ENCODE measurements at regions not wholly inside any gene's neighbourhood (a gene's known extent, or its start where the extent isn't known, plus 50 kb on each side); places are given as distances from the start of the nearest gene placed in this dataset.

DNA sequence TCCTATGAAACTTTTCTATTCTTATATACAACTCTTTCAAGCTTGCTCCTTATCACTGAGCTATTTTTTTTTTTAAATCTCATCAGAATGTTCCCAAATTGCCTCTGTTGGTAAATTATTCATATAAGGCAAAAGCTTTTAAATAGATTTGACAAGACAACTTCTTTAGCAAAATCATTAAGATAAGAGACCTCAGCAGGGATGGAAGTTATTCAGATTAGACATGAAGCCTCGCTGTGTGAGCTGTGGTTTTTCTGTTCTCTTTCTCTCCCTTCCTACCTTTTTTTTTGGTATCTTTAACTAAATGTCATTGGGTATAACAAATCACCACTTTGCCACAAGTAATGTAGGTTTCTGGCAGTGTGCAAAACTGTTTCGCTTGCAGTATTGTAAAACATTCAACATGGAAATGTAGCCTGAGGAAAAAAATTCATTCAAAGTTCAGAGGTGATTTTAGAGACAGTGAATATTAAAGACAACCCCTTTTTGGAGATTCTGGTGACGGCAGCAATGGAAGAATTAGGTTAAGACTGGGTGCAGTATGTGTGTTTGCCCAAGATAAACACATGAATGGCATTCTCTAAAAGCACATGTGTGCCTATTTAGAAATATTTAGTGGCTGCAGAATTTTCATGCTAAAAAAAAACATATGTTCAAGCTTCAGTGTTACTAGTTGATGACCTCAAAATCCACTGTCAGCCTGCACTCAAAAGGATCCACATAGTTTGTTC is 467.1 kb downstream of the ZNF608 start:
- FAIRE-seq (no peak), DNase-seq (ENCODE audit: low spot score) (no peak)

DNA sequence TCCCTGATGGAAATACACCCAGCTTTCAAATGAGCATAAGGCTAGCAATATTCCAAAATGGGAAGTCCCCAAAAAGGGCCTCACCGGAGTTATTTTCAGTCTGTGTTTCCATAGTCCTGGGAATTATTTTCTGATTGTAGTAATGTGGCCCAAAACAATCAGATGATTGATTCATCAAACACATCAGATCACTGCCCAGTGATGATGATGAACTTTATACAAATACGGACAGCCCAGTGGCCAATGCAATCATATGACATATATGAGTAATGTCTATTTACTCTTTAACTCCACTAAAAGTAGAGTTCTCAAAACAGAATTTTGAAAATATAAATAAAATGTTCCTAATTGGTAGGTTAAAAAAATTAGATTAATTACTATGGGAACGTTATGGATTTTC is 467.8 kb downstream of the ZNF608 start:
- DNase-seq (ENCODE audit: low spot score) (no peak), FAIRE-seq (no peak)

GRCh38 chr5:124277767-124278545 is 468.5 kb downstream of the ZNF608 start:
- FAIRE-seq (no peak), DNase-seq (ENCODE audit: low spot score) (no peak)

DNA sequence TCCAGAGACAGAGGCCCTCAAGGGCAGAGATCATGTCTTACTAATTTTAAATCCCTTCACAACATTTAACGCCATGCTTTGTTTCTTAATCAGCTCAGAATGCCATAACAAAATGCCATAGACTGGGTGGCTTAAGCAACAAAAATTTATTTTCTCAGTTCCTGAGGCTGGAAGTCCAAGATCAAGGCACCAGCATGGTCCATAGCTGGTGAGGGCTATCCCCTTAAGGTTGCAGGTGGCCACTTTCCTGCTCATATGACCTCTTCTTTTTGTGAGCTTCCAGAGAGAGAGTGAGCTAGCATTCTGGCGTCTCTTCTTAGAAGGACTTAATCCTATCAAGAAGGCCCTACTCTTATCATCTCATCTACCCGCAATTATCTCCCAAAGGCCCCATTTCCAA is 470.3 kb downstream of the ZNF608 start:
- DNase-seq (ENCODE audit: low spot score): no peak
- FAIRE-seq: no peak

GRCh38 chr5:124274949-124275348 is 471.5 kb downstream of the ZNF608 start:
- DNase-seq (ENCODE audit: low spot score) (peak; percentile 65), FAIRE-seq (peak; percentile 81)

DNA sequence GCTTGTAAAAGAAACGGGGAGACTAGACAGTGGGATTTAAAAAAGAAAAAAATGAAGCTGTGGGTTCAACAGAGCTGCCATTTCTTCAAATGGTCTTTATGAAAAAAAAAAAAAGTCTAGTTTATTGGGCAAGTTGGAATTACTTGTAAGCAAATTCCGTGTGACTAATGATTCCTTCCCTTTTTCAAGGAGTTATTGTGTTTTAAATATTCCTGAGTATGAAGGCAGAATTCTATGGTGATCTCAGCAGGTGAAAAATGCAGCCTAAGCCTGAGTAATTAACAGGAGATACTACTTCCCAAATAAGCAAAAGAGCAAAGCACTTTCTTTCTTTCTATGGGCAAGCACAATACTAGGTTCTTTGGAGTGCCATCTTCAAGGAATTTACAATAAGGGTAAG is 481.9 kb downstream of the ZNF608 start:
- FAIRE-seq (no peak), DNase-seq (ENCODE audit: low spot score) (no peak)

DNA sequence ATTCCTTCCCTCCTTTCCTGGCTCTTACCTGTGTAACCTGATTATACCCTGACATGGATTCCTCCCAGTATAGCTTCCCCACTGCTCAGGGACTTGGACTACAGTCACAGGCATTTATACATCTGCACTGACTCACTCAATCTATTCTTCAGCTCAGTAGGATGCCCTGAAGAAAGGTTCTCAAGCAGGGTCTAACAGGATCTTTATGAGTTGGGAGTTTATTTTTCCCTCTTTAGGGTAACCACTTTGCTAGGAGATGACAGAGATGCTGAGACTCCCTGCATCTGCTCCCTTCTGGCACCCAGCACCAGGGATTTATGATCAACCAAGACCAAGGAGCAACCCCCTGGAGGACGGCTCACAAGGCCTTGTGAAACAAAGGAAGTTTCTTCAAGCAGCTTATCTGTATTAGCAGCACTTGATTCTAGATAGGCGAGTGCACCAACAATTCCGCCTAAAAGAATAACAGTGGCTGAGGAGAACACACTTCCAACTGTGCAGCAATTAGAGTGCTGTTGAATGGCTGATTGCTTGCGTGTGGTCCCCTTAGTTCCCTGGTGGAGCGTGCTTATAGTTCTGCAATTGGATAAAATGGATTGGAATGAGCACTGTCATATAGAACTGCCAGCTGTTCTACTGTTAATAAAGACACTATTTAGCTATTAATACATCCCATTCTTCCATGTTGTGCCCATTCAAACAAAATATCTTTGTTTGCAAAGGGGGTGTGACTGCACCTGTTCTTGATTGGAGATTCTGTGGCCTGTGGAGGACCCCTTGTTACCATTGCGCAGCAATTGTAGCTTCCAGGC is 482.6 kb downstream of the ZNF608 start:
- no peak for DNase-seq (ENCODE audit: low spot score)
- FAIRE-seq: no peak

- FAIRE-seq (no peak), DNase-seq (ENCODE audit: low spot score) (no peak)
Observed at GRCh38 chr5:124262991-124263571, 483.4 kb downstream of the ZNF608 start.

- DNase-seq (ENCODE audit: low spot score) (no peak), FAIRE-seq (no peak)
Observed at GRCh38 chr5:124262470-124262869, 484.0 kb downstream of the ZNF608 start.

DNA sequence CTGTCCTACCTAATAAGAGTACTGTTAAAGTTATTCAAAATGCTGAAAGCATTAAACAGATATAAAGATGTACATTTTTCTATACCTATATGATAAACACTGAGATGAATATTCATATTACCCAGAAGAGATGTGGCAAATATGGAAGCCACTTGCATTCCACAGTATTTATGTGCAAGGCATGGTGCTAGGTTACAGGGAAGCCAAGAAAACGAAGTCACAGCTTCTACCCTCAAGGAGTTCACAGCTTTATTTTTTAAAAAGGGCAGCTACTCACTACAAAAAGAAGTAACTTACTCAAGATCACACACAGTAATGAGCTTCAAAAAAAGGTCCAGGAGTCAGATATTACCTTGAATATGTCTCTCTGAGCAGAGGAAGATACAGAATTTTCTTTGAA is 484.6 kb downstream of the ZNF608 start:
- no peak for DNase-seq (ENCODE audit: low spot score)
- FAIRE-seq: no peak

DNA sequence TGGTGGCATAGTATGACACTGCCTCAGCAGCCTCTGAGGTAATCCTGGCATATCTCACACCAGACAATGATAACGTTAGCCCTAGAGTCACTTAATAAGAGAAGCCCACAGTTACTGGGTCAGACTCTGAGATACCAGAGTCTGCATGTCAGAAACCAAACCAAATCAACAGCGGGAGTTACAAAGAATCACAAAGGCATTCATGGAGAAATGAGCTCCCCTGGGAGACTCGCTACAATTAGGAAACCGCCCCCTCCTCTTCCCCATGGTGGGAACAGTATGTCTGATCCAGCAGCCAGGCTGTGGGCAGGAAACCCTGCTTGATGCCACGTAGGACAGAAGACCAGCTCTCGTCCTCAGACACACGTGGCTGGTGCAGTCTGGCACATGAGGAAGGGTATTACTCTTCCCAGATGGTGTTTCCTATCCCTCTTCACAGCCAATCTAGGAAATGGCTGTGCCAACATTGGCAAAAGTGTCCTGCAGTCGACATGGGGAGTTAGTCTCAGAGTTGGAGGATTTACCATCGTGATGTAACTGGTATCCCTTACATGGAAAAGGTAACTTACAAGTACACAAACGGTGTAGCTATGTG is 485.4 kb downstream of the ZNF608 start:
- FAIRE-seq (no peak), DNase-seq (ENCODE audit: low spot score) (no peak)

- DNase-seq (ENCODE audit: low spot score) (no peak), FAIRE-seq (no peak)
Observed at GRCh38 chr5:124259017-124259416, 487.4 kb downstream of the ZNF608 start.

GRCh38 chr5:124257048-124257447 is 489.4 kb downstream of the ZNF608 start:
- FAIRE-seq (no peak), DNase-seq (ENCODE audit: low spot score) (no peak)

- FAIRE-seq (no peak), DNase-seq (ENCODE audit: low spot score) (no peak)
Observed at GRCh38 chr5:124253203-124253810, 493.1 kb downstream of the ZNF608 start.

GRCh38 chr5:124252747-124253146 is 493.7 kb downstream of the ZNF608 start:
- no peak for DNase-seq (ENCODE audit: low spot score)
- no peak for FAIRE-seq

GRCh38 chr5:124252191-124252638 is 494.2 kb downstream of the ZNF608 start:
- no peak for DNase-seq (ENCODE audit: low spot score)
- FAIRE-seq: no peak

- DNase-seq (ENCODE audit: low spot score): no peak
- no peak for FAIRE-seq
Observed at GRCh38 chr5:124245276-124245675, 501.2 kb downstream of the ZNF608 start.

DNA sequence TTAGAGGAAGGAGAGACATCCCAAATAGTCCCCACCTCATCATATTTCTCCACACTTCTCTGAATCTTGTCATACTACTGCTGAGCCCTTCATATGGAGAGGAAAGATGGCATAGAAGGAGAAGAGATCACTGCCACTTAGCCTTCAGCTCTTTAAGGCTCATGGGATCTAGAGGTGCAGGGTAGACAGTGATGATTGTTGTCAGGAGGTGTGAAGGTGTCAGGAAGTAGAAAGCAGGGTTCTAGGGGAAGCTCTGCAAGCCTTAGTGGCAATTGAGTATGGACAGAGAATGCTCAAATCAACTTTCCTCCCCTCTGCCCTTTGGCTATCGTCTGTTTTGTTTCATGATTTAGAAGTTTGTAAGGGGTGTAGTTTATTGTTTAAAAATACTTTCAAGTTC is 505.7 kb downstream of the ZNF608 start:
- no peak for FAIRE-seq
- no peak for DNase-seq (ENCODE audit: low spot score)

- FAIRE-seq: no peak
- no peak for DNase-seq (ENCODE audit: low spot score)
Observed at GRCh38 chr5:124239572-124239971, 506.9 kb downstream of the ZNF608 start.

GRCh38 chr5:124238350-124238749 is 508.1 kb downstream of the ZNF608 start:
- DNase-seq (ENCODE audit: low spot score) (no peak), FAIRE-seq (no peak)

DNA sequence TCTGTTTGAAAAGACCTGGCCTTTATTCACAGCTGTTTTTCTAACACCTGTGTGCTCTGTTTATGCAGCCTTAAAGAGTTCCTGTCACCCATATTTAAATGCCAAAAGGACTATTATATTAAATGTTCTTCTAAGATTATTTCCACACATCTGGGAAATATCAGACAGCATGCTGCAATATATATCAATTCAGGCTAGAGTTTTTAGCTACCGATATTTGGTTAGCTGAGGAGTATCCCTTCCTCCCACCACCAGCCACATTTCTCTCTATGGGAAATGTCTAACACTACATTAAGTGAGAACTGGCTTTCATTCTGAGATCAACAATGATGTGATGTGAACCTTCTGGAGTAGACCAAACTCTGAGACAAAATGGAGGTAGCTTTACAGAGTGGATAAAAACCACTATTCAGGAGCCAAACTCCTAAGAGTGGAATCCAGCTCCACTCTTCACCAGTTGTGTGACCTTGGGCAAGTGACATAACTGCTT is 509.2 kb downstream of the ZNF608 start:
- FAIRE-seq (no peak), DNase-seq (ENCODE audit: low spot score) (no peak)

Measured in RCC 7860 (cell line).